ENCODE measurements at regions not wholly inside any gene's neighbourhood (a gene's known extent, or its start where the extent isn't known, plus 50 kb on each side); places are given as distances from the start of the nearest gene placed in this dataset.

GRCh38 chr11:81052344-81053158 lies 1611.7 kb upstream of the TENM4 start:
- TF ChIP-seq, protein P1, sequence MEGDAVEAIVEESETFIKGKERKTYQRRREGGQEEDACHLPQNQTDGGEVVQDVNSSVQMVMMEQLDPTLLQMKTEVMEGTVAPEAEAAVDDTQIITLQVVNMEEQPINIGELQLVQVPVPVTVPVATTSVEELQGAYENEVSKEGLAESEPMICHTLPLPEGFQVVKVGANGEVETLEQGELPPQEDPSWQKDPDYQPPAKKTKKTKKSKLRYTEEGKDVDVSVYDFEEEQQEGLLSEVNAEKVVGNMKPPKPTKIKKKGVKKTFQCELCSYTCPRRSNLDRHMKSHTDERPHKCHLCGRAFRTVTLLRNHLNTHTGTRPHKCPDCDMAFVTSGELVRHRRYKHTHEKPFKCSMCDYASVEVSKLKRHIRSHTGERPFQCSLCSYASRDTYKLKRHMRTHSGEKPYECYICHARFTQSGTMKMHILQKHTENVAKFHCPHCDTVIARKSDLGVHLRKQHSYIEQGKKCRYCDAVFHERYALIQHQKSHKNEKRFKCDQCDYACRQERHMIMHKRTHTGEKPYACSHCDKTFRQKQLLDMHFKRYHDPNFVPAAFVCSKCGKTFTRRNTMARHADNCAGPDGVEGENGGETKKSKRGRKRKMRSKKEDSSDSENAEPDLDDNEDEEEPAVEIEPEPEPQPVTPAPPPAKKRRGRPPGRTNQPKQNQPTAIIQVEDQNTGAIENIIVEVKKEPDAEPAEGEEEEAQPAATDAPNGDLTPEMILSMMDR (IDR thresholded peaks at IDR 0.05; ENCODE audit: low read length, missing control alignments), result no peak
- no peak for DNase-seq (ENCODE audit: low read depth)

DNA sequence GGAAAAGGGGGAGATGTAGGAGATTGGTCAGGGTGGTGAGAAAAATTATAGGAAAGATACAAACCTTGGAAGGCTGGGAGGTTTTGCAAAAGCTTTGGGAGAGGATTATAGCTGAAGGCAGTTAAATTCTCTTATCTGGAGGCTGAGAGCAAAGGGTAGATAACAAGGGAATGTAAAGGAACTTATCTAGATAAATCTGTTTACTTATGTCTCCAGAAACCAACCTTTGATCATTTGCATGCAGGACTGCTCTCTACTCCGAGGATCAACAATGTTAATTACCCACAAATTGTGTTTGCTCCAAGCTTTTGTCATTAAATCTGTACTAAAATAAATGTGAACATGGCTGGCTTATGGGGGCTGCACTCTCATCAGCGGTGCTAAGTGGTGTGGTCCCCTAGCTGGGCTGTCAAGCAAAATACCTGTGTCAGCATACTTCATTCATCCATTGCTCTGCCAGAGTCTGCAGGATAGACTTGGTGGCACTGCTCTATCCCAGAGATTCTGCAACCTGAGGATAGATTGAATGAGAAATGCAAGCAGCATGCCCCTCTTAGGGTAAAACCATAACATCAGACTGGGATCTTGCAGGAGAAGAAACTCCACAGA lies 1599.2 kb upstream of the TENM4 start:
- no peak for DNase-seq (ENCODE audit: low read depth)
- TF ChIP-seq, protein P1 (IDR thresholded peaks at IDR 0.05; ENCODE audit: low read length, missing control alignments), result no peak
- no peak overlapping the region for H3K4me3 ChIP-seq (replicated peaks; ENCODE audit: low read depth, low read length)

More at GRCh38 chr11:81052344-81053158, 1611.7 kb upstream of the TENM4 start:
- no peak overlapping the region for H3K4me3 ChIP-seq (replicated peaks; ENCODE audit: low read depth, low read length)

GRCh38 chr11:81036168-81036870 lies 1595.5 kb upstream of the TENM4 start:
- DNase-seq (ENCODE audit: low read depth), result no peak
- H3K4me3 ChIP-seq (replicated peaks; ENCODE audit: low read depth, low read length), result no peak overlapping the region
- TF ChIP-seq, protein P1 (IDR thresholded peaks at IDR 0.05; ENCODE audit: low read length, missing control alignments), result no peak

GRCh38 chr11:81033779-81034540 lies 1593.1 kb upstream of the TENM4 start:
- no peak for DNase-seq (ENCODE audit: low read depth)
- TF ChIP-seq, protein P1 (IDR thresholded peaks at IDR 0.05; ENCODE audit: low read length, missing control alignments), result no peak
- no peak overlapping the region for H3K4me3 ChIP-seq (replicated peaks; ENCODE audit: low read depth, low read length)

DNA sequence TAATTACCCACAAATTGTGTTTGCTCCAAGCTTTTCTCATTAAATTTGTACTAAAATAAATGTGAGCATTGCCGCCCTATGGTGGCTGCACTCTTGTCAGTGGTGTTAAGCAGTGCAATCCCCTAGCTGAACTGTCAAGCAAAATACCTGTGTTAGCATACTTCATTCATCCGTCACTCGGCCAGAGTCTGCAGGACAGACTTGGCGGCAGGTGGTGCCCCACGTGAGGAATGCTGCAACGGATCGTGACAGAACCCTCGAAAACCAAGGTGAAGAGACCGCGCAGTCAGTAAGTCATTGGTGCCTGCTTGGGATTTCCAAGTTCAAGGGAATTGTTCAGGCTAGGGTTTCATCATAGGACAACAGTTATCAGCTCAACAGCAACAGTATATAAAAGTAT lies 1592.1 kb upstream of the TENM4 start:
- TF ChIP-seq, protein P1 (IDR thresholded peaks at IDR 0.05; ENCODE audit: low read length, missing control alignments), result no peak
- no peak overlapping the region for H3K4me3 ChIP-seq (replicated peaks; ENCODE audit: low read depth, low read length)
- DNase-seq (ENCODE audit: low read depth), result no peak

DNA sequence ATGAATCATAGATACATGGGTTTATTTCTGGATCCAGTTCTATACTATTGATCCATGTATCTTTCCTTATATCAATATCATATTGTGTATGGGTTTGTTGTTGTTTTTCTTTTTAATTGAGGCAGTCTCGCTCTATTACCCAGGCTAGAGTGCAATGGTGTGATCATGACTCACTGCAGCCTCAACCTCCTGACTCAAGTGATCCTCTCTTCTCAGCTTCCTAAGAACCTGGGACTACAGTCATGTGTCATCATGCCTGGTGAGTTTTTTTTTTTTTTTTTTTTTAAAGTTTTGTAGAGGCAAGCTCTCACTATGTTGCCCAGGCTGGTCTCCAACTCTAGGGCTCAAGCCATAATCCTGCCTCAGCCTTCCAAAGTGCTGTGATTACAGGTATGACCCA lies 1589.4 kb upstream of the TENM4 start:
- no peak for DNase-seq (ENCODE audit: low read depth)
- no peak overlapping the region for H3K4me3 ChIP-seq (replicated peaks; ENCODE audit: low read depth, low read length)
- TF ChIP-seq, protein P1 (IDR thresholded peaks at IDR 0.05; ENCODE audit: low read length, missing control alignments), result no peak
